ENCODE measurements at regions not wholly inside any gene's neighbourhood (a gene's known extent, or its start where the extent isn't known, plus 50 kb on each side); places are given as distances from the start of the nearest gene placed in this dataset.
A peak's percentile ranks its signal among the peaks of the same experiment; 100 is the strongest.
"Not testable (repeated sequence)": the region's sequence is repeated elsewhere in the genome, so short reads cannot be mapped to it uniquely, and the experiment has no call there.

GRCh38 chr16:61432421-61432820 is 603.8 kb downstream of the CDH8 start:
- peak; percentile 5 for DNase-seq
- CTCF ChIA-PET, result no interaction called here

GRCh38 chr16:61421111-61421510 is 615.1 kb downstream of the CDH8 start:
- no peaks in the 10 kb centered on the region for H3K9me2 ChIP-seq (replicated peaks; ENCODE audit: low read length)
- no peaks in the 10 kb centered on the region for H3K4me1 ChIP-seq (ENCODE audit: insufficient read depth, low read length)
- no peak for ATAC-seq
- H3K27ac ChIP-seq (ENCODE audit: low read length), result no peak overlapping the region
- BruUV-seq (replicated peaks), result no TSS peak
- no peaks in the 10 kb centered on the region for H3K79me2 ChIP-seq (ENCODE audit: low read length)
- CTCF ChIA-PET, result no interaction called here
- H2AFZ ChIP-seq (ENCODE audit: low read length), result no peak overlapping the region
- POLR2A ChIA-PET (ENCODE audit: unreplicated experiment), result no interaction called here
- no peak overlapping the region for H3K9ac ChIP-seq (ENCODE audit: low read length)
- TF ChIP-seq EZH2phosphoT487 (IDR thresholded peaks at IDR 0.05; ENCODE audit: borderline replicate concordance, low read length) (no peak), EZH2 (IDR thresholded peaks at IDR 0.05; ENCODE audit: low read length, unreplicated experiment) (no peak), CTCF (conservative IDR thresholded peaks at IDR 0.05; ENCODE audit: low read depth, low read length) (no peak)
- H3K27me3 ChIP-seq (ENCODE audit: low read length), result no peaks in the 10 kb centered on the region
- no peaks in the 10 kb centered on the region for H3K9me3 ChIP-seq (ENCODE audit: low read length)
- no peak overlapping the region for H3K4me2 ChIP-seq (ENCODE audit: low read length)
- H3K4me3 ChIP-seq (ENCODE audit: low read length), result no peak overlapping the region
- no peaks in the 10 kb centered on the region for H3F3A ChIP-seq (ENCODE audit: low read length, unreplicated experiment)
- intact Hi-C loops (cut with micrococcal nuclease), result no loop called here
- H4K20me1 ChIP-seq (ENCODE audit: low read length), result no peaks in the 10 kb centered on the region
- H3K36me3 ChIP-seq (ENCODE audit: low read depth, low read length), result no peaks in the 10 kb centered on the region
- no peak for DNase-seq

More at GRCh38 chr16:61432421-61432820, 603.8 kb downstream of the CDH8 start:
- Histone ChIP-seq H3K4me3 (ENCODE audit: low read length) (no peak overlapping the region), H2AFZ (ENCODE audit: low read length) (no peak overlapping the region), H4K20me1 (ENCODE audit: low read length) (no peaks in the 10 kb centered on the region), H3K9ac (ENCODE audit: low read length) (no peak overlapping the region), H3K27me3 (ENCODE audit: low read length) (no peaks in the 10 kb centered on the region), H3K4me1 (ENCODE audit: insufficient read depth, low read length) (no peaks in the 10 kb centered on the region), H3F3A (ENCODE audit: low read length, unreplicated experiment) (no peaks in the 10 kb centered on the region), H3K79me2 (ENCODE audit: low read length) (no peaks in the 10 kb centered on the region), H3K27ac (ENCODE audit: low read length) (no peak overlapping the region), H3K9me3 (ENCODE audit: low read length) (no peaks in the 10 kb centered on the region), H3K9me2 (replicated peaks; ENCODE audit: low read length) (no peaks in the 10 kb centered on the region), H3K36me3 (ENCODE audit: low read depth, low read length) (no peaks in the 10 kb centered on the region), H3K4me2 (ENCODE audit: low read length) (no peak overlapping the region)
- no peak for ATAC-seq
- no TSS peak for BruUV-seq (replicated peaks)
- intact Hi-C loops (cut with micrococcal nuclease), result loop anchor here (5.0 kb wide), 2 partner anchors 610 to 695 kb away; no protein-coding TSS in a partner anchor
- TF ChIP-seq CTCF (conservative IDR thresholded peaks at IDR 0.05; ENCODE audit: low read depth, low read length), result peak; percentile 21; the same call in 1 of the 2 replicates
- TF ChIP-seq EZH2 (IDR thresholded peaks at IDR 0.05; ENCODE audit: low read length, unreplicated experiment), result no peak
- TF ChIP-seq EZH2phosphoT487 (IDR thresholded peaks at IDR 0.05; ENCODE audit: borderline replicate concordance, low read length), result no peak
- POLR2A ChIA-PET (ENCODE audit: unreplicated experiment), result interaction anchor here (0.6 kb wide), 1 partner anchor 336 kb away, joined by 27 read pairs; no protein-coding TSS in a partner anchor

- ChIA-PET POLR2A (ENCODE audit: unreplicated experiment) (no interaction called here), CTCF (no interaction called here)
- Histone ChIP-seq H3K4me2 (ENCODE audit: low read length) (no peak overlapping the region), H3K79me2 (ENCODE audit: low read length) (no peaks in the 10 kb centered on the region), H2AFZ (ENCODE audit: low read length) (no peak overlapping the region), H3F3A (ENCODE audit: low read length, unreplicated experiment) (no peaks in the 10 kb centered on the region), H4K20me1 (ENCODE audit: low read length) (no peaks in the 10 kb centered on the region), H3K4me1 (ENCODE audit: insufficient read depth, low read length) (no peaks in the 10 kb centered on the region), H3K27me3 (ENCODE audit: low read length) (no peaks in the 10 kb centered on the region), H3K9ac (ENCODE audit: low read length) (no peak overlapping the region), H3K9me2 (replicated peaks; ENCODE audit: low read length) (no peaks in the 10 kb centered on the region), H3K4me3 (ENCODE audit: low read length) (no peak overlapping the region), H3K9me3 (ENCODE audit: low read length) (no peaks in the 10 kb centered on the region), H3K36me3 (ENCODE audit: low read depth, low read length) (no peaks in the 10 kb centered on the region), H3K27ac (ENCODE audit: low read length) (no peak overlapping the region)
- DNase-seq, result no peak
- TF ChIP-seq EZH2phosphoT487 (IDR thresholded peaks at IDR 0.05; ENCODE audit: borderline replicate concordance, low read length) (no peak), CTCF (conservative IDR thresholded peaks at IDR 0.05; ENCODE audit: low read depth, low read length) (no peak), EZH2 (IDR thresholded peaks at IDR 0.05; ENCODE audit: low read length, unreplicated experiment) (no peak)
- no peak for ATAC-seq
- intact Hi-C loops (cut with micrococcal nuclease), result no loop called here
- BruUV-seq (replicated peaks), result no TSS peak
Observed at GRCh38 chr16:61419791-61420190, 616.4 kb downstream of the CDH8 start.

GRCh38 chr16:61418802-61419201 is 617.4 kb downstream of the CDH8 start:
- H4K20me1 ChIP-seq (ENCODE audit: low read length); intact Hi-C loops (cut with micrococcal nuclease); H3K4me1 ChIP-seq (ENCODE audit: insufficient read depth, low read length); ATAC-seq; H3K9me3 ChIP-seq (ENCODE audit: low read length); H3K4me2 ChIP-seq (ENCODE audit: low read length); DNase-seq; H3K9me2 ChIP-seq (replicated peaks; ENCODE audit: low read length); H3K27ac ChIP-seq (ENCODE audit: low read length); H3K36me3 ChIP-seq (ENCODE audit: low read depth, low read length); CTCF ChIA-PET; H3K27me3 ChIP-seq (ENCODE audit: low read length); BruUV-seq (replicated peaks); POLR2A ChIA-PET (ENCODE audit: unreplicated experiment); H2AFZ ChIP-seq (ENCODE audit: low read length); H3F3A ChIP-seq (ENCODE audit: low read length, unreplicated experiment); H3K9ac ChIP-seq (ENCODE audit: low read length); H3K4me3 ChIP-seq (ENCODE audit: low read length); H3K79me2 ChIP-seq (ENCODE audit: low read length): not testable (repeated sequence)

Measured in PC-3 (cell line).